Endothelial cell of umbilical vein (primary cell): ENCODE measurements at regions not wholly inside any gene's neighbourhood (a gene's known extent, or its start where the extent isn't known, plus 50 kb on each side); places are given as distances from the start of the nearest gene placed in this dataset.

Experiments used
- BruUV-seq: library from RNA; stranded (reverse); fragments of 400-500 nt; replicated peaks from 2 replicates; lab custom pipeline; 2021; lab: Mats Ljungman, UMichigan
- CTCF ChIA-PET: fragments of 300-600, 350-600 bp; sonication (Branson Sonifier 250); formaldehyde crosslinking; loops from one replicate; lab custom pipeline; 2021; ENCODE audit warnings: antibody characterized with exemption, inconsistent platforms; lab: Charles Lee
- POLR2A ChIA-PET: fragments of 300-600, 350-600 bp; sonication (Branson Sonifier 250); formaldehyde crosslinking; loops from one replicate; lab custom pipeline; 2021; ENCODE audit warnings: antibody characterized with exemption, inconsistent platforms; lab: Charles Lee
- DNase-seq: peaks from one replicate; pipeline ENCODE4 v3.0.0-alpha.2; 2011; ENCODE audit warnings: low read depth, low spot score
- FAIRE-seq: peaks from 2 replicates; lab custom pipeline; 2011; peaks lifted over from hg19 to GRCh38; lab: Jason Lieb, UNC
- H2AFZ ChIP-seq: 2 replicates; pipeline ENCODE4 v1.6.0; 2012; ENCODE audit warnings: low read depth, low read length, control low read depth, inconsistent platforms
- H3K27ac ChIP-seq: 2 replicates; pipeline ENCODE4 v1.5.1; 2011; ENCODE audit warnings: low read depth, mild to moderate bottlenecking, control low read depth, low read length, moderate library complexity; ENCODE audit not compliant: insufficient read depth
- H3K27me3 ChIP-seq, 2 experiments: 2 replicates each; pipeline versions ENCODE4 v1.6.0 to v1.6.1; 2011; ENCODE audit warnings: low read length in 2 of 2, mixed read lengths in 1 of 2; ENCODE audit not compliant: control insufficient read depth in 2 of 2, insufficient read depth in 2 of 2
- H3K36me3 ChIP-seq, 2 experiments: 2 replicates in 1 of 2; 3 replicates in 1 of 2; pipeline ENCODE4 v1.5.1; 2011; ENCODE audit warnings: low read length in 2 of 2, mild to moderate bottlenecking in 1 of 2, moderate library complexity in 1 of 2; ENCODE audit not compliant: control insufficient read depth in 2 of 2, insufficient read depth in 2 of 2; ENCODE audit errors: extremely low read depth in 1 of 2
- H3K4me1 ChIP-seq: 3 replicates; pipeline ENCODE4 v1.5.1; 2011; ENCODE audit warnings: mild to moderate bottlenecking, low read length; ENCODE audit not compliant: control insufficient read depth, insufficient read depth; ENCODE audit errors: extremely low read depth
- H3K4me2 ChIP-seq: 2 replicates; pipeline ENCODE4 v1.6.1; 2011; ENCODE audit warnings: low read length, control low read depth, mixed read lengths; ENCODE audit not compliant: insufficient read depth
- H3K4me3 ChIP-seq, 3 experiments: fragments of 200-600 bp in 1 of 3; sonication (generic), shearing (Covaris generic) in 1 of 3; replicated peaks in 1 of 3; 2 replicates each; pipeline ENCODE4 v1.5.1; 2011 to 2016; ENCODE audit warnings: control low read depth in 3 of 3, low read length in 3 of 3, mild to moderate bottlenecking in 2 of 3, inconsistent platforms in 1 of 3, low read depth in 1 of 3, moderate library complexity in 1 of 3; ENCODE audit not compliant: insufficient read depth in 1 of 3
- H3K79me2 ChIP-seq: 2 replicates; pipeline ENCODE4 v1.6.0; 2012; ENCODE audit warnings: low read length, inconsistent platforms; ENCODE audit not compliant: control insufficient read depth, insufficient read depth
- H3K9ac ChIP-seq: replicated peaks from 2 replicates; pipeline ENCODE3; 2011; ENCODE audit warnings: low read length, control low read depth; ENCODE audit not compliant: insufficient read depth; ENCODE audit errors: extremely low read depth
- H3K9me1 ChIP-seq: replicated peaks from 3 replicates; pipeline ENCODE4 v1.6.0; 2011; ENCODE audit warnings: mild to moderate bottlenecking, low read length; ENCODE audit not compliant: control insufficient read depth, insufficient read depth; ENCODE audit errors: extremely low read depth
- H3K9me3 ChIP-seq: replicated peaks from 2 replicates; pipeline ENCODE4 v1.5.1; 2012; ENCODE audit warnings: low read length, inconsistent platforms; ENCODE audit not compliant: control insufficient read depth, insufficient read depth
- H4K20me1 ChIP-seq: replicated peaks from 2 replicates; pipeline ENCODE3; 2011; ENCODE audit warnings: mild to moderate bottlenecking, low read length; ENCODE audit not compliant: control insufficient read depth, insufficient read depth; ENCODE audit errors: extremely low read depth
- CTCF ChIP-seq, 2 donors: IDR thresholded peaks; 1 replicate in 1 of 2; 2 replicates in 1 of 2; pipeline ENCODE4 v1.5.1; 2011; ENCODE audit warnings: low read length in 2 of 2, mild to moderate bottlenecking in 2 of 2, moderate library complexity in 2 of 2, control low read depth in 1 of 2, inconsistent platforms in 1 of 2, low read depth in 1 of 2; ENCODE audit not compliant: insufficient read depth in 1 of 2; ENCODE audit errors: extremely low read depth in 1 of 2
- EZH2 ChIP-seq: IDR thresholded peaks from 2 replicates; pipeline ENCODE4 v1.6.1; 2012; ENCODE audit warnings: borderline replicate concordance, low read depth, mild to moderate bottlenecking, moderate library complexity, low read length, inconsistent platforms; ENCODE audit not compliant: severe bottlenecking
- FOS ChIP-seq: IDR thresholded peaks from 2 replicates; pipeline ENCODE4 v1.6.1; 2011; ENCODE audit warnings: mild to moderate bottlenecking, low read length, moderate library complexity, borderline replicate concordance; ENCODE audit not compliant: insufficient read depth
- GATA2 ChIP-seq: IDR thresholded peaks from 2 replicates; pipeline ENCODE4 v1.7.0; 2011; ENCODE audit warnings: low read depth, mild to moderate bottlenecking, moderate library complexity, mixed read lengths, low read length; ENCODE audit not compliant: insufficient read length, insufficient read depth
- JUN ChIP-seq: IDR thresholded peaks from 2 replicates; pipeline ENCODE4 v1.6.1; 2011; ENCODE audit warnings: borderline replicate concordance, low read depth; ENCODE audit not compliant: insufficient read length, insufficient read depth
- MAX ChIP-seq: IDR thresholded peaks from 2 replicates; pipeline ENCODE4 v1.6.1; 2011; ENCODE audit not compliant: insufficient read depth, insufficient read length
- MYC ChIP-seq: IDR thresholded peaks from one replicate; pipeline ENCODE4 v1.6.1; 2011; ENCODE audit warnings: mild to moderate bottlenecking, low read depth, low read length
- POLR2A ChIP-seq: IDR thresholded peaks from 2 replicates; pipeline ENCODE4 v1.6.1; 2012; ENCODE audit warnings: low read depth, mild to moderate bottlenecking, control low read depth, low read length
- POLR2AphosphoS5 ChIP-seq: IDR thresholded peaks from 2 replicates; pipeline ENCODE4 v1.6.1; 2012; ENCODE audit warnings: low read depth, mild to moderate bottlenecking, control low read depth, low read length, moderate library complexity; ENCODE audit not compliant: insufficient read depth
- dilution Hi-C: fragments of 300-500 bp; cut with MboI; formaldehyde crosslinking; loops from one replicate; pipeline ENCODE4 v1.15.0; 2019; ENCODE audit warnings: low sequenced_read_pairs; ENCODE audit not compliant: extremely low pct_ligation_motif_present
- intact Hi-C: fragments of 100-400 bp; cut with micrococcal nuclease; formaldehyde crosslinking; loops from one replicate; pipeline ENCODE4 v1.10.0; 2022

GRCh38 chr7:67732898-67733297 is 736.3 kb downstream of the TYW1 start:
- dilution Hi-C loops, result no loop called here
- Histone ChIP-seq H3K9me3 (peaks cover 5% of the 10 kb centered on the region), H3K4me1 (no peaks in the 10 kb centered on the region), H3K9me1 (no peaks in the 10 kb centered on the region), H3K4me2 (no peak overlapping the region), H2AFZ (no peak overlapping the region), H3K27me3 (no peaks in the 10 kb centered on the region), H3K4me3 (no peak overlapping the region), H4K20me1 (no peaks in the 10 kb centered on the region), H3K79me2 (no peaks in the 10 kb centered on the region), H3K27ac (no peak overlapping the region), H3K36me3 (no peaks in the 10 kb centered on the region), H3K9ac (no peak overlapping the region)
- intact Hi-C loops, result no loop called here
- CTCF ChIA-PET, result no interaction called here
- BruUV-seq, result no TSS peak
- FAIRE-seq (no peak), DNase-seq (no peak)
- POLR2A ChIA-PET, result no interaction called here
- no peak for TF ChIP-seq FOS
- TF ChIP-seq GATA2, result no peak
- TF ChIP-seq MYC, result no peak
- TF ChIP-seq CTCF (IDR thresholded peaks at IDR 0.05; ENCODE audit: extremely low read depth in 1 of 2, insufficient read depth in 1 of 2, low read depth in 1 of 2, low read length in 2 of 2), result no peak
- TF ChIP-seq EZH2, result no peak
- no peak for TF ChIP-seq JUN
- TF ChIP-seq MAX, result no peak
- TF ChIP-seq POLR2A, result no peak
- TF ChIP-seq POLR2AphosphoS5, result no peak
